GM23338 (cell line): ENCODE measurements at regions not wholly inside any gene's neighbourhood (a gene's known extent, or its start where the extent isn't known, plus 50 kb on each side); places are given as distances from the start of the nearest gene placed in this dataset.

Source experiments
- ATAC-seq: fragments of 200-7000 bp; cut with Tn5 transposase; 3 replicates; pipeline ENCODE4 v1.9.1; 2020
- DNase-seq: peaks from one replicate; pipeline ENCODE4 v3.0.0-alpha.2; 2015; ENCODE audit warnings: low spot score
- H2AFZ ChIP-seq: fragments of 200-600 bp; sonication (generic); 2 replicates; pipeline ENCODE4 v1.8.0; 2016; ENCODE audit warnings: antibody characterized with exemption, mild to moderate bottlenecking, moderate library complexity
- H3F3A ChIP-seq: fragments of 200-600 bp; sonication (generic); replicated peaks from 2 replicates; pipeline ENCODE4 v1.8.0; 2017; ENCODE audit warnings: antibody characterized with exemption, mixed run types, low read depth
- H3K27ac ChIP-seq: fragments of 200-600 bp; sonication (generic); 2 replicates; pipeline ENCODE4 v1.6.1; 2016; ENCODE audit warnings: low read depth
- H3K27me3 ChIP-seq: fragments of 200-600 bp; sonication (generic); 2 replicates; pipeline ENCODE4 v1.8.0; 2016; ENCODE audit warnings: mild to moderate bottlenecking, mixed run types, moderate library complexity; ENCODE audit not compliant: insufficient read depth
- H3K36me3 ChIP-seq: fragments of 200-600 bp; sonication (generic); 2 replicates; pipeline ENCODE4 v1.8.0; 2016; ENCODE audit warnings: mild to moderate bottlenecking; ENCODE audit not compliant: insufficient read depth
- H3K4me1 ChIP-seq: fragments of 200-600 bp; sonication (generic); 2 replicates; pipeline ENCODE4 v1.8.0; 2016; ENCODE audit warnings: mild to moderate bottlenecking, moderate library complexity; ENCODE audit not compliant: insufficient read depth
- H3K4me2 ChIP-seq: fragments of 200-600 bp; sonication (generic); 2 replicates; pipeline ENCODE4 v1.7.1; 2017; ENCODE audit warnings: mixed run types
- H3K4me3 ChIP-seq: fragments of 200-600 bp; sonication (generic); 2 replicates; pipeline ENCODE4 v1.6.1; 2016; ENCODE audit warnings: mixed run types
- H3K79me2 ChIP-seq: fragments of 200-600 bp; sonication (generic); replicated peaks from 2 replicates; pipeline ENCODE4 v1.8.0; 2017; ENCODE audit warnings: mild to moderate bottlenecking; ENCODE audit not compliant: insufficient read depth
- H3K9me2 ChIP-seq: fragments of 200-600 bp; sonication (generic); 2 replicates; pipeline ENCODE4 v1.8.0; 2017; ENCODE audit not compliant: insufficient read depth
- H4K20me1 ChIP-seq: fragments of 200-600 bp; sonication (generic); replicated peaks from 2 replicates; pipeline ENCODE4 v1.8.0; 2017; ENCODE audit warnings: mild to moderate bottlenecking; ENCODE audit not compliant: insufficient read depth
- H3K27ac Mint-ChIP-seq: 2 replicates; pipeline ENCODE4 v1.8.0; 2020; ENCODE audit warnings: inconsistent platforms, mild to moderate bottlenecking, moderate library complexity, mixed read lengths
- H3K27me3 Mint-ChIP-seq: 3 replicates; pipeline ENCODE4 v1.8.0; 2022; ENCODE audit warnings: low read depth, mild to moderate bottlenecking, moderate library complexity, mixed read lengths, inconsistent platforms; ENCODE audit not compliant: insufficient read depth, poor library complexity
- H3K36me3 Mint-ChIP-seq: 3 replicates; pipeline ENCODE4 v1.8.0; 2021; ENCODE audit warnings: low read depth, mild to moderate bottlenecking, inconsistent platforms, moderate library complexity, mixed read lengths
- H3K4me1 Mint-ChIP-seq: 3 replicates; pipeline ENCODE4 v1.8.0; 2020; ENCODE audit warnings: mild to moderate bottlenecking, inconsistent platforms, mixed read lengths
- H3K4me3 Mint-ChIP-seq: 3 replicates; pipeline ENCODE4 v1.8.0; 2021; ENCODE audit warnings: moderate library complexity, mild to moderate bottlenecking, inconsistent platforms, mixed read lengths
- H3K9me3 Mint-ChIP-seq: 3 replicates; pipeline ENCODE4 v1.8.0; 2020; ENCODE audit warnings: moderate library complexity, mild to moderate bottlenecking, inconsistent platforms, mixed read lengths
- ETS1 ChIP-seq: IDR thresholded peaks from 2 replicates; pipeline ENCODE4 v1.6.1; 2016; ENCODE audit warnings: antibody characterized with exemption
- EZH2 ChIP-seq: fragments of 200-600 bp; sonication (generic); IDR thresholded peaks from one replicate; pipeline ENCODE4 v1.8.0; 2017; ENCODE audit warnings: antibody characterized with exemption, mild to moderate bottlenecking, low read depth; ENCODE audit not compliant: unreplicated experiment
- EZH2phosphoT487 ChIP-seq: fragments of 200-600 bp; sonication (generic); IDR thresholded peaks from one replicate; pipeline ENCODE4 v1.8.1; 2018; ENCODE audit warnings: antibody characterized with exemption; ENCODE audit not compliant: unreplicated experiment
- NANOG ChIP-seq: IDR thresholded peaks from 2 replicates; pipeline ENCODE4 v1.6.1; 2016; ENCODE audit warnings: antibody characterized with exemption, borderline replicate concordance
- POLR2AphosphoS5 ChIP-seq: IDR thresholded peaks from 2 replicates; pipeline ENCODE4 v1.6.1; 2016; ENCODE audit warnings: antibody characterized with exemption, low read depth
- STAT1 ChIP-seq: IDR thresholded peaks from one replicate; pipeline ENCODE4 v1.6.1; 2016; ENCODE audit warnings: antibody characterized with exemption; ENCODE audit not compliant: unreplicated experiment
- ZNF462 ChIP-seq: fragments of 250-450 bp; sonication (Bioruptor Pico); IDR thresholded peaks from 2 replicates; pipeline ENCODE4 v1.5.0; 2020; ENCODE audit warnings: mild to moderate bottlenecking, moderate library complexity

- no peak for TF ChIP-seq ZNF462 (CRISPR knock-in tag)
- no peak for TF ChIP-seq POLR2AphosphoS5
- no peak for TF ChIP-seq EZH2phosphoT487
Observed at GRCh38 chr10:76686201-76686600, 951.4 kb downstream of the KCNMA1 start (continued).

- Histone ChIP-seq H3K27ac (no peak overlapping the region), H3K4me3 (no peak overlapping the region), H3K9me2 (peaks cover 20% of the 10 kb centered on the region), H2AFZ (no peak overlapping the region), H3K4me2 (no peak overlapping the region), H4K20me1 (no peaks in the 10 kb centered on the region), H3K4me1 (no peaks in the 10 kb centered on the region), H3K36me3 (no peaks in the 10 kb centered on the region), H3F3A (no peaks in the 10 kb centered on the region), H3K27me3 (no peaks in the 10 kb centered on the region), H3K79me2 (no peaks in the 10 kb centered on the region)
- DNase-seq, result no peak
- no peak overlapping the region for H3K4me3 Mint-ChIP-seq
- H3K36me3 Mint-ChIP-seq, result peaks cover 2% of the 10 kb centered on the region; the same call in 1 of the 3 replicates
- peaks cover 2% of the 10 kb centered on the region for H3K27me3 Mint-ChIP-seq
- H3K9me3 Mint-ChIP-seq, result peaks cover 7% of the 10 kb centered on the region
- H3K4me1 Mint-ChIP-seq, result no peaks in the 10 kb centered on the region
- H3K27ac Mint-ChIP-seq, result no peak overlapping the region
- ATAC-seq, result no peak
- TF ChIP-seq ETS1 (no peak), STAT1 (no peak), POLR2AphosphoS5 (no peak), EZH2 (no peak), NANOG (no peak), ZNF462 (CRISPR knock-in tag) (no peak)
Observed at GRCh38 chr10:76684968-76685367, 952.6 kb downstream of the KCNMA1 start.
